ENCODE measurements at regions not wholly inside any gene's neighbourhood (a gene's known extent, or its start where the extent isn't known, plus 50 kb on each side); places are given as distances from the start of the nearest gene placed in this dataset.

GRCh38 chr10:62890395-62890794, 74.2 kb upstream of the EGR2 start:
- no peak for TF ChIP-seq CTCF (optimal IDR thresholded peaks at IDR 0.05 in 1 of 3, IDR thresholded peaks at IDR 0.05 in 1 of 3, conservative IDR thresholded peaks at IDR 0.05 in 1 of 3; ENCODE audit: extremely low read depth in 1 of 3, insufficient read depth in 2 of 3, low read length in 3 of 3)
- no peak for TF ChIP-seq EZH2 (IDR thresholded peaks at IDR 0.05; ENCODE audit: low read length)

All from keratinocyte (primary cell).